ENCODE measurements at regions not wholly inside any gene's neighbourhood (a gene's known extent, or its start where the extent isn't known, plus 50 kb on each side); places are given as distances from the start of the nearest gene placed in this dataset.

- no peak for DNase-seq (ENCODE audit: low read depth)
- TF ChIP-seq, protein P1, sequence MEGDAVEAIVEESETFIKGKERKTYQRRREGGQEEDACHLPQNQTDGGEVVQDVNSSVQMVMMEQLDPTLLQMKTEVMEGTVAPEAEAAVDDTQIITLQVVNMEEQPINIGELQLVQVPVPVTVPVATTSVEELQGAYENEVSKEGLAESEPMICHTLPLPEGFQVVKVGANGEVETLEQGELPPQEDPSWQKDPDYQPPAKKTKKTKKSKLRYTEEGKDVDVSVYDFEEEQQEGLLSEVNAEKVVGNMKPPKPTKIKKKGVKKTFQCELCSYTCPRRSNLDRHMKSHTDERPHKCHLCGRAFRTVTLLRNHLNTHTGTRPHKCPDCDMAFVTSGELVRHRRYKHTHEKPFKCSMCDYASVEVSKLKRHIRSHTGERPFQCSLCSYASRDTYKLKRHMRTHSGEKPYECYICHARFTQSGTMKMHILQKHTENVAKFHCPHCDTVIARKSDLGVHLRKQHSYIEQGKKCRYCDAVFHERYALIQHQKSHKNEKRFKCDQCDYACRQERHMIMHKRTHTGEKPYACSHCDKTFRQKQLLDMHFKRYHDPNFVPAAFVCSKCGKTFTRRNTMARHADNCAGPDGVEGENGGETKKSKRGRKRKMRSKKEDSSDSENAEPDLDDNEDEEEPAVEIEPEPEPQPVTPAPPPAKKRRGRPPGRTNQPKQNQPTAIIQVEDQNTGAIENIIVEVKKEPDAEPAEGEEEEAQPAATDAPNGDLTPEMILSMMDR (IDR thresholded peaks at IDR 0.05; ENCODE audit: control insufficient read depth, insufficient read depth, low read depth, low read length, missing control alignments), result no peak
- H3K4me3 ChIP-seq (ENCODE audit: control insufficient read depth, low read depth, low read length), result no peak overlapping the region
These were observed 96.2 kb upstream of the ROBO2 start for GRCh38 chr3:76943671-76944070.

DNA sequence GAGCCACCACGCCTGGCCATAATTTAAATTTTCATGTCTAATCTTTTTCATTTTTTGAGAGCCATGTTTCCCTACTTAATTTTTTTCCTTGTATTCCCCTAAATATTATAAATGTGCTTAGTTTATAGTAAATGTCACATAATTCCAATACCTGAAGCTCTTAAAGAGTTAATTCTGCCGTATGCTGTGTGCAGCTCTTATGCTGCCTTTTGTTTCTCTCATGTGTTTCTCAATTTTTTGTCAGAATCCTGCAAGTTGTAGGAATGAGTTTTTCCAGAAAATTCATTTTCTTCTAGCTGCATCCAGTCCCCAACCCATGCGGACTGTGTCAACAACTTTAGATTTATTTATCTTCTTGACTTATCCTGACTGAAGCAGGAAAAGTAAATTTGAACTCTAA, 90.9 kb upstream of the ROBO2 start:
- DNase-seq (ENCODE audit: low read depth), result no peak
- TF ChIP-seq, protein P1 (IDR thresholded peaks at IDR 0.05; ENCODE audit: control insufficient read depth, insufficient read depth, low read depth, low read length, missing control alignments), result no peak
- H3K4me3 ChIP-seq (ENCODE audit: control insufficient read depth, low read depth, low read length), result no peak overlapping the region

- no peak overlapping the region for H3K4me3 ChIP-seq (ENCODE audit: control insufficient read depth, low read depth, low read length)
- TF ChIP-seq, protein P1 (IDR thresholded peaks at IDR 0.05; ENCODE audit: control insufficient read depth, insufficient read depth, low read depth, low read length, missing control alignments), result no peak
- DNase-seq (ENCODE audit: low read depth), result no peak
These were observed 90.4 kb upstream of the ROBO2 start for GRCh38 chr3:76949462-76949861.

- DNase-seq (ENCODE audit: low read depth), result no peak
- TF ChIP-seq, protein P1 (IDR thresholded peaks at IDR 0.05; ENCODE audit: control insufficient read depth, insufficient read depth, low read depth, low read length, missing control alignments), result no peak
- no peak overlapping the region for H3K4me3 ChIP-seq (ENCODE audit: control insufficient read depth, low read depth, low read length)
These were observed 89.3 kb upstream of the ROBO2 start for GRCh38 chr3:76950590-76950989.

DNA sequence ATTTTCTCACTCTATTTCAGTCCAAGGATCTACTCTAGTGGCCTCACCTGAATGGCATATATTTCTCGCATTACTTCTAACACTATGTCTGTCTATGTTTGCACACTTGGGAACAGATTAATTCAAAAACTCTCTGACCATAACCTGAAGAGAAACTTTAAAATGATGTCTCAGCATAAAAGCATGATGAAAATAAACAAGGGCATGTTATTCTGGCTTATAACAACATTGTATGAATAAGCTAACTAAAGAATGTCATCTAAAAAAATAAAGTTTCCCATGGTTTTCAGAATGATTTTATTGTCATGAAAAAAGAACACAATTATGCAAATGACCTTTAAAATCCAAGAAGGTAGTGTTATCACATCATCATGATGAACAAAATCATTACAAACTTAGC, 85.5 kb upstream of the ROBO2 start:
- no peak for DNase-seq (ENCODE audit: low read depth)
- no peak overlapping the region for H3K4me3 ChIP-seq (ENCODE audit: control insufficient read depth, low read depth, low read length)
- TF ChIP-seq, protein P1 (IDR thresholded peaks at IDR 0.05; ENCODE audit: control insufficient read depth, insufficient read depth, low read depth, low read length, missing control alignments), result no peak

GRCh38 chr3:76958274-76958673, 81.6 kb upstream of the ROBO2 start:
- DNase-seq (ENCODE audit: low read depth), result no peak
- TF ChIP-seq, protein P1 (IDR thresholded peaks at IDR 0.05; ENCODE audit: control insufficient read depth, insufficient read depth, low read depth, low read length, missing control alignments), result no peak
- no peak overlapping the region for H3K4me3 ChIP-seq (ENCODE audit: control insufficient read depth, low read depth, low read length)

DNA sequence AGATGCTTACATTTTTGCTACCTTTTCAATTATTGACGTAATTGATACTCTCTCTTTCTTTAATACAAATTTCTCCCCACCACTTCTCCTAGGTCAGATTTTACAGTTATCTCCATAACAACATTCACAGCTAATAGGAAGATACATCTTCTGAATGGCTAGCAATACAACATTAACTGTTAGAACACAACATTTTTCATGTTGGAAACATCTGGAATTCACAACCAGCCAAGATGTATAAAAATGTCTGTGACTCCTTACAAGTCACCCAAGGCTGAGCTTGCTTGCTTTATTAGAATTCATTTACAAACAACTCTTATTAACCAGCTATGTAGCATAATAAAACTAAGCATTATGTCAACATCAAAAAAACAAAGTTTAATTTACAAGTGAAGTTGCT, 81.0 kb upstream of the ROBO2 start:
- TF ChIP-seq, protein P1 (IDR thresholded peaks at IDR 0.05; ENCODE audit: control insufficient read depth, insufficient read depth, low read depth, low read length, missing control alignments), result no peak
- H3K4me3 ChIP-seq (ENCODE audit: control insufficient read depth, low read depth, low read length), result no peak overlapping the region

More for the DNA sequence above, 81.0 kb upstream of the ROBO2 start:
- DNase-seq (ENCODE audit: low read depth), result no peak
